AG04450 (cell line): ENCODE measurements at regions not wholly inside any gene's neighbourhood (a gene's known extent, or its start where the extent isn't known, plus 50 kb on each side); places are given as distances from the start of the nearest gene placed in this dataset.

Source experiments
- CTCF ChIA-PET: fragments of 300-600, 350-600 bp; formaldehyde crosslinking; extraction: SDS; loops from one replicate; lab custom pipeline; 2022; ENCODE audit warnings: antibody characterized with exemption, inconsistent platforms; lab: Charles Lee
- POLR2A ChIA-PET: fragments of 350-600 bp; formaldehyde crosslinking; extraction: SDS; loops from one replicate; lab custom pipeline; 2021; ENCODE audit warnings: antibody characterized with exemption, inconsistent platforms; lab: Yijun Ruan, JAX
- DNase-seq: peaks from one replicate; pipeline ENCODE4 v3.0.0-alpha.2; 2011; ENCODE audit warnings: low read depth, low spot score
- H3K27ac ChIP-seq: one replicate; pipeline ENCODE4 v1.5.1; 2012; ENCODE audit warnings: low read depth, low read length, control low read depth
- H3K27me3 ChIP-seq: one replicate; pipeline ENCODE4 v1.6.0; 2012; ENCODE audit warnings: low read length; ENCODE audit not compliant: control insufficient read depth, insufficient read depth
- H3K4me3 ChIP-seq: 2 replicates; pipeline ENCODE4 v1.5.1; 2011; ENCODE audit warnings: mild to moderate bottlenecking, low read depth, low read length, control low read depth
- H3K9me3 ChIP-seq: 2 replicates; pipeline ENCODE4 v1.5.1; 2012; ENCODE audit warnings: low read length; ENCODE audit not compliant: control insufficient read depth, insufficient read depth
- CTCF ChIP-seq: IDR thresholded peaks from 2 replicates; pipeline ENCODE4 v1.5.1; 2011; ENCODE audit warnings: low read depth, low read length, control low read depth, inconsistent platforms

GRCh38 chr6:165814679-165815078 lies 151.6 kb upstream of the PDE10A start:
- TF ChIP-seq CTCF: no peak
- CTCF ChIA-PET: no interaction called here
- Histone ChIP-seq H3K27me3 (peaks cover 3% of the 10 kb centered on the region), H3K4me3 (no peak overlapping the region), H3K9me3 (peaks cover 2% of the 10 kb centered on the region; the same call in 1 of the 2 replicates), H3K27ac (no peak overlapping the region)
- POLR2A ChIA-PET: no interaction called here
- DNase-seq: no peak

- ChIA-PET CTCF (no interaction called here), POLR2A (no interaction called here)
- Histone ChIP-seq H3K9me3 (no peaks in the 10 kb centered on the region), H3K4me3 (no peak overlapping the region), H3K27ac (no peak overlapping the region), H3K27me3 (peaks cover 2% of the 10 kb centered on the region)
- TF ChIP-seq CTCF: no peak
- no peak for DNase-seq
Measured at GRCh38 chr6:165811512-165811911, 148.5 kb upstream of the PDE10A start.

- no peaks in the 10 kb centered on the region; the same call in 1 of the 2 replicates for H3K9me3 ChIP-seq
- ChIA-PET POLR2A (no interaction called here), CTCF (interaction anchor here (0.6 kb wide), 1 partner anchor 19 kb away, joined by 3 read pairs; no protein-coding TSS in a partner anchor)
- no peak overlapping the region for H3K27ac ChIP-seq
- no peak for DNase-seq
- no peak for TF ChIP-seq CTCF
- peaks cover 2% of the 10 kb centered on the region for H3K27me3 ChIP-seq
- H3K4me3 ChIP-seq: no peak overlapping the region
Measured at GRCh38 chr6:165808021-165808420, 145.0 kb upstream of the PDE10A start.

- Histone ChIP-seq H3K27me3 (peaks cover 2% of the 10 kb centered on the region), H3K4me3 (no peak overlapping the region), H3K27ac (no peak overlapping the region), H3K9me3 (no peaks in the 10 kb centered on the region; the same call in 1 of the 2 replicates)
- CTCF ChIA-PET: no interaction called here
- DNase-seq: no peak
- no peak for TF ChIP-seq CTCF
- POLR2A ChIA-PET: no interaction called here
Measured at GRCh38 chr6:165807249-165807960, 144.4 kb upstream of the PDE10A start.

GRCh38 chr6:165806126-165806810 lies 143.2 kb upstream of the PDE10A start:
- Histone ChIP-seq H3K9me3 (no peaks in the 10 kb centered on the region; the same call in 1 of the 2 replicates), H3K4me3 (no peak overlapping the region), H3K27me3 (peaks cover 2% of the 10 kb centered on the region), H3K27ac (no peak overlapping the region)
- no peak for TF ChIP-seq CTCF
- CTCF ChIA-PET: interaction anchor here (0.6 kb wide), 1 partner anchor 41 kb away, joined by 3 read pairs; no protein-coding TSS in a partner anchor
- no peak for DNase-seq
- POLR2A ChIA-PET: no interaction called here
